ENCODE measurements at regions not wholly inside any gene's neighbourhood (a gene's known extent, or its start where the extent isn't known, plus 50 kb on each side); places are given as distances from the start of the nearest gene placed in this dataset.
A peak's percentile ranks its signal among the peaks of the same experiment; 100 is the strongest.
"Not testable (repeated sequence)": the region's sequence is repeated elsewhere in the genome, so short reads cannot be mapped to it uniquely, and the experiment has no call there.

DNA sequence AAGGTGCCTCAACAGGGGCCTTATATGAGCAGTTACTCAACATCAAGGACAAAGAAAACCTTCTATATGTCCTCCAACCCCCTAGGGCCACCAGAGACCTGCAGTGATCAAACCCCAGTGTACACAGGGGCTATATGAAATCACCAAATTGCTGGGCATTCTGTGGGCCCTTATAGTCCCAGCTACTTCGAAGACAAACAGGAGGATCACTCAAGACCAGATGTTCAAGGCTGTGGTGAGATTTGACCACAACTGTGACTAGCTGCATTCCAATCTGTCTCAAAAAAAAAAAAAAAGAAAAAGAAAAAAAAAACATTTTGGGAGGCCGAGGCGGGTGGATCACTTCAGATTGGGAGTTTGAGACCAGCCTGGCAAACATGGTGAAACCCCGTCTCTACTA lies 51.0 kb upstream of the PRB2 start:
- DNase-seq (ENCODE audit: low read depth in 4 of 4, low spot score in 1 of 4), result no peak

DNA sequence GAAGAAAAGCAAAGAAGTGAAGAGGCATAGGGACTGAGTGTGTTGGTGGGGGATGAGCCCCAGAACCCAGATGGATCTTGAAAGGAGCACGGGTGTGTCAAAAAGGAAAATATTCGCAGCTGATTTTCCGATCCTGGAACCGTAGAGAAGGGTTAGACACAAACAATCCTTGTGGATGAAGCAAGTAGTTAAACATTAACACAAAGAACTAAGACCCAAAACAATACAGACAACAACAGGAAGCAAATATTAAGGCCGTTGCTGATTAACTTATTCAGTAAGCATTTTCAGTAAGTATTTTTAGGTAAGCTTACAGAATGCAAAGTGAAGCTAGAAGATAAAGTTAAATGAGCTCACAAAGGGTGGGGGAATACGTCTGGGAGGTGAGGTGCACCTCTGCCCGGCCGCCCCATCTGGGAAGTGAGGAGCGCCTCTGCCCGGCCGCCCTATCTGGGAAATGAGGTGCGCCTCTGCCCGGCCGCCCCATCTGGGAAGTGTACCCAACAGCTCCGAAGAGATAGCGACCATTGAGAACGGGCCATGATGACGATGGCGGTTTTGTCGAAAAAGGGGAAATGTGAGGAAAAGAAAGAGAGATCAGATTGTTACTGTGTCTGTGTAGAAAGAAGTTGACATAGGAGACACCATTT lies 62.8 kb upstream of the PRB2 start:
- no peak for DNase-seq (ENCODE audit: low read depth in 4 of 4, low spot score in 1 of 4)

DNA sequence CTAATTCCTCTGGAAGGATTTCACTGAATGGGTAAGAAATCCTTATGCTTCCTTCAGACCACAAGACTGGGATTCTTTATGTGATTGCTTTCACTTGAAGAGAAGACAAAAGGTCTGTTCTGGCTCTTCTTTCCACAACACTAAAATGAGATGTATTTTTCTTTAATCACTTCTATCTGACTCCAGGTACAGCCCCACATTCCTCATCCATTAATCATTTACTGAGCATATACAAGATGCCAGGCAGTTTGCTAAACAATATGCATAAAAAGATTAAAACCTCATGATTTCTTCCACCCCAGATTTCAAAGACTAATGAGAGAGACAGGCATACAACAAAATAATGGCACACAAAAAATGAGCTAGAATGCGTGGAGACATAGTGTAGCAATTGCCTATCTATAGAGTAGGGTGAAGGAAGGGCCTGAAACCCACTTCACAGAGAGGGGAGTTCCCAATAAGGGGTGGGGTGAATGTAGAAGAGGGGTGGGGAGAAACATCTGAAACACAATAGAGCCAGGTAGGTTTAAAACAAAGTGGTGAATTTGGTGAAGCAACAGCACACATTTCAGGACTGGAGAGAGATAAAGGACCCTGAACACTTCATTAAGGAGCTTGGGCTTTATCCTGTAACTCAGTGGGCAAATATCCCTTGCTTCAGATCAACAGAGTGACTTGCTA lies 65.1 kb upstream of the PRB2 start:
- DNase-seq (ENCODE audit: low read depth in 4 of 4, low spot score in 1 of 4), result no peak

DNA sequence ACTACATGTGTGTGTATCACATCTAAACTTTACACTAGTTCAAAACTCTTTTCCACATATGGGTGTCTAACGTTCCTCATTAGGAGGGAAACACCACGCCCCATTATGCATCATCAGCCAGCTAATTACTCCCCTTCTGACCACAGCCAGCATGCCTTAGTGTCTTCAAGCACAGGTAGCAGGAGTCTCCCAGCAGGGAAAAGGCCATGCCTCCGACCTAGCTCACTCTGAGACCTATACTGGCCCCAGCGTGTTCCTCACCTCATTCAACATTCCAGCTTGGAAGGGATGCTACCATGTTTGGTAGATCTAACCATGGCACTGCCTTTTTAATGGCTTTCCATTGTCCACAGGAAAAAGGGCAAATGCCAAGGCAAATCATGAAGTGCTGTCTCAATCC lies 66.1 kb upstream of the PRB2 start:
- no peak for DNase-seq (ENCODE audit: low read depth in 4 of 4, low spot score in 1 of 4)

DNA sequence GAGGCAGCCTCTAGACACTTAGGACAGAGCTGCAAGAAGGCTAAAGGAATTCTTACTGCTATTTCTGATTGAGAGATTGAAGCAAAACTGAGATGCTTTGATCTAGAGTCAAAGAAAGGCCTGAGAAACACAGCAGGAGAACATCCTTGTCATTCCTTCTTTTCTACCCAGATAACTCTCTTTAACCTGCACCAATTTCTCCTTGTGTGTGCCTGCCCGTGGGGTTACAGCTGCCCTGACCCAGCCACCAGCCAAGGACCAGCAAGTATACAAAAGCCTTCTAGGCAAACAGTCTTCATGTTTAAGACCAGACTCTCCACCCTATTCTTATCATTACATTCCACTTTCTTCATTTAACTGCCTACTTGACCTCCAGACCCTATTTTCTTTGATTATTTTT lies 81.7 kb upstream of the PRB2 start:
- no peak for DNase-seq (ENCODE audit: low read depth in 4 of 4, low spot score in 1 of 4)

DNA sequence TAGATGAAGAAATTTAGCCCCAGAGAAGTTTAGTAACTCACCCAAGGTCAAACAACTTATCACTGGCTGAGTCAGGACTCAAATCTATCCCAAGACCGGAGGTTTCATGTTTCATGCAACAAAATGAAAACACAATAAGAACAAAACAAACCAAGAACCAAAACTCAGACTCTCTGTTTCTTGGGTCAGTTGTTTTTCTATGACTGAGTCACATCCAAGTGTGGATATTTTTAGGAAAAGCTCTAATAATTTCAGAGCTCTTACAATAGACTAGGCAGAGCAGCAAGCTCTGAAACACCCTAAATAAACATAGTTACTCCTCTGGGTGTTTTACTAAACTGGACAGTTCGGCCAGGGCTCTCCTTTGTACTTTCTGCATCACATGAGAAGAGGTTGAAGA lies 87.6 kb upstream of the PRB2 start:
- DNase-seq (ENCODE audit: low read depth in 4 of 4, low spot score in 1 of 4), result no peak

DNA sequence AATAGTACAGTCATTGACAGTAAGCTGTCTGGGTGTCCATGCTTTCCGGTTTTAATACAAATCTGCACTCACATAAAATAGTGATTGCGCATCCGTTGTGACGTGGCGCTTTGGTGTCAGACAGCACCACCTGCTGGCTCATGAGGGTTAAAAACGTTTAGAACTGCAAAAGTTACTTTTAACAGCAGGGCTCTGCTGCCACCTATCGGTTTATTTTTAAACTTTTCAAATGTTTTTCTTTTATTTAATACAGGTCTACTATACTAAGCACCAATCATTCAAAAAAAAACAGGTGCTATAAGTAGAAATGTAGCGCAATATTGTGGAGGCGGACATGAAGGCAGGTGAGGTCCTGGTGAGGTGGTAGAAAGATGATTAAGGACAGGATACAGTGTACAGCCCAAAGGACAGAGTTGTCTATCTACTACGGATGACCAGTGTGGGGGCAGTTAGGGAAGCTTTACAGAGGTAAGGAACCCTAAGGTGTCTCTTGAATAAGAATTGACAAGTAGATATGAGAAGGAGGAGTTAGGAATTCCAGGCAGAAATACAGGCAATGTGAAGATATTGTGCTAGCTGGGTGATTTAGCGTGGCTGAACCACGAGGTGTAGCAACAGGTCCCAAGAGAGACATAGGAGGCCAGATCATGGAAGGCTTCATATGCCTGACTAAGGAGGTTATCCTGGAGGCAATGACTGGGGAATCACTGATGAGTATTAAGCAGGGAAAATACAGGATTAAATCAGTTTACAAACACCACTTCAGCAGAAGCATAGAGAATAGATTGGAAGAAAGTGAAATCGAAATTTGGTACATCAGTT lies 91.5 kb upstream of the PRB2 start:
- DNase-seq (ENCODE audit: low read depth in 4 of 4, low spot score in 1 of 4), result peak; percentile 49 to 69 (median 62)

DNA sequence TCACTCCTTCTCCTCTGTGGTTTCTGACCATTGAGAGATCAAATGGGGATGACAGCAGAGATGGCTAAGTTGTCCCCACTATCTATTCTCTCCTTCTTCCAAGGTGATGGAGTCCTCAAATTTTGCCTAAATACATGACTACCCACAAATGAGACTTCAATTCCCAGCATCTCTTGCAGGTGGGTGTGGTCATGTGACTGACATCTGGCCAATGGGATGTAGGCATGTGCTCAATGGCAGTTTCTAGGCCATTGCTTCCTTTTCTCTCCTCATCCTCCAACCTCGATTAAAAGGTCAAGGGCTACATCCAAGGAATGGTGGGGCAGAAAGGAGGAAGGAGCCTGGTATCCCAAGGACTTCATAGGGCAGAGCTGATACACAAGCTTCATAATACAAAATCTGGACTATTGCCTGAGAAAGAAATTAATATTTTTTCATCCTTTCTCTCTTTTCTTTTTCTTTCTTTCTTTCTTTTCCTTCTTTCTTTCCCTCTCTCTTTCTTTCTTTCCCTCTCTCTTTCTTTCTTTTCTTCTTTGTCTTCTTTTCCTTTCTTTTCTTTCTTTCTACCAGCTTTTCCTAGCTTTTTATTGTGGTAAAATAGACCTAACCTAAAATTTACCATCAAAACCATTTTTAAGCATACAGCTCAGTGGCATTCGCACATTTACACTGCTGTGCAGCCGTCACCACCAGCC lies 100.9 kb upstream of the PRB2 start:
- no peak for DNase-seq (ENCODE audit: low read depth in 4 of 4, low spot score in 1 of 4)

DNA sequence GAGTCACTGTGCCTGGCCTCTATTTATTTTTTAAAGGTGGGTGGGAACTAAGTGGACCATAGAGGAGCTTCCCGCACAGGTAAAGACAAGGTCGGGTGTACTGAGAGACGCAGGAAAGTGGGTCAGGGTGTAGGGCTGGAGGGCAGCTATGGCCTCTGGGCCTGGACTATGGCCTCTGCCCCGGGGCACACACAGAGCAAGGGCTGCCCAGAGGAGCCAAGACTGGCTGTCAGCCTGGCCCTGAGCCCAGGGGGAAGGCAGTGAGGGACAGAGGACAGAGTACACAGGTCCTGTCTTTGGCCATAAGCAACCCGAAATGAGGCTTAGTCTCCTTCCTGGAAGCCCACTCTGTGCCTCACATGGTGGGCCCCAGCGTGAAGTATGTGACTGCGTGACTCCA lies 102.1 kb upstream of the PRB2 start:
- no peak for DNase-seq (ENCODE audit: low read depth in 4 of 4, low spot score in 1 of 4)

DNA sequence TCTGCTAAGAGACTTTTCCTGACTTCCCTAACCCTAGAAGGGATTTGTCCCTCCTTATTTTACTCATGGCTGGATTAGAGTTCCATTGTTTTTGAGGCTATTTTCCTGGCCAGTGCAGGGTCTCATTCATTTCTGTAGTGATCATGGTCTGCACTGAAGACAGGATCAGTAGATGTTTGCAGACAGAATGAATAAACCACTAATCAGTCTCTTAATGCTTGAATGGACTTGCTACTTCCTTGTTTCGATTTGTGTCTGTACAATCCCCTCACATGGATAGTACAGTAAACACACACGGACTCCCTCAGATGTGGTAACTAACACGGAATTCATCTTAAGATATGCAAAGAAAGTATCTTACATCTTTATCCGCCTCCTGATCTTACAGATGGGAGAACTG lies 102.6 kb upstream of the PRB2 start:
- DNase-seq (ENCODE audit: low read depth in 4 of 4, low spot score in 1 of 4), result no peak

DNA sequence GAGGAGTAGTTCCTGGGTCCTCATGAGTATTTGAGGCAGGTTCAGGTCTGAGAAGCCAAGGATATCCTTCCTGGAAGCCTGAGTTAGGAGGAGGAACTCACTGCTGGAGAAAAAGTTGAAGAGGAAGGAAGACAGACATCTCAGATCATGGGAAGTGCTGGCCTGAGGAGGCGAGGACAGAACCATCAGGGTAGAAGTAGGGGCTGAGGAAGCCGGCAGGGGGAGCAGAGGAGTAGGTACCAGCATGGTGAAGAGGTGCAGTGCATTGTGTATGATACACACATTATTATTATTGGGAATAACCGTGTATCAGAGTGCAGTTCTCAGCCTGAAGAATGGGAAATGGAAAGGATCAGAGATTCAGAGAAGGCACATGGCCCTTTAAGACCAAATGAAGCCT lies 103.2 kb upstream of the PRB2 start:
- DNase-seq (ENCODE audit: low read depth in 4 of 4, low spot score in 1 of 4), result not testable (repeated sequence)

DNA sequence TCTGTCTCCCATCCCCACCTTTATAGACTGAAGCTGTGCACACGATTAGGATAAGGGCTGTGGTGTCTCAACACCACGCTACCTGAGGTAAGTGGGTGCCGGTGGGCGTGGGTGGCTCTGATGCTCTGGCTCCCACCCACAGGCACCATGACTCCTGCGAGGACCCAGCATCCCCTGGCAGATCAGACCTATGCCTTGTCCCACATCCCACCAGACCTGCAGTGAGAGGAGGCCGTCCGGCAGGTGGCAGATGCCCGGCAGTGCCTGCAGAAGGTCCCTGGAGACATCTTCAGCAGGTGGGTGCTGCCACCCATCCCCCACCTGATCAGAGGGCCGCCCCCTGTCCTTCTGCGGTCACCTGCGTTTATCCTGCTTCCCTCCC lies 104.4 kb upstream of the PRB2 start:
- DNase-seq (ENCODE audit: low read depth in 4 of 4, low spot score in 1 of 4), result no peak

DNA sequence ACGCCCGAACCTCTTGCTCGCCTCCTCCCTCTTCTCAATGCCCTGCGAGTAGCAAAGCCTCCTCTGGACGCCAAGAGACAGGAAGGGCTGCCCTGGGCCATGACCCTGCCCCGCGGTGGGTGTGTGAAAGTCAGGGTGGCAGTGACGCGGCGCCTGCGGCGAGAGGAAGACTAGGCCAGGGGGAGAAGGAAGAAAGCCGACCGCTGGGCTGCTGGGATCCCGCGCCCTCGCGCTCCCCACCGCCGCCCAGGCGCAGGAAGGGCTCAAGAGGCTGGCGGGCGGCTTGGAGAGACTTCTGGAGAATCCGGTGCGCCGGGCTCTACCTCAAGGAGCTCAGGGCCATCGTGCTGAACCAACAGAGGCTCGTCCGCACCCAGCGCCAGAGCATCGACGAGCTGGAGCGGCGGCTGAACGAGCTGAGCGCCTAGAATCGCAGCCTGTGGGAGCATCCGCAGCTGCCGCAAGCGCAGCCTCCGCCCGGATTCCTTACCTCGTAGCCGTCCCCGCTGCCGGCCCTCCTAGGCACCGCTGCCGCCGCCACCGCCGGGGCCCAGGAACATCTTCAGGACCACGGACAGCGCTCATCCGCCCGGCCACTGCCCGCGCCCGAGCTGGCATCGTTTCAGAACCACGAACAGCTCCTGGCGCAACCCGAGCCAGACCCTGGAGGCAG lies 105.0 kb upstream of the PRB2 start:
- DNase-seq (ENCODE audit: low read depth in 4 of 4, low spot score in 1 of 4), result peak; percentile 53 to 67 (median 64)

DNA sequence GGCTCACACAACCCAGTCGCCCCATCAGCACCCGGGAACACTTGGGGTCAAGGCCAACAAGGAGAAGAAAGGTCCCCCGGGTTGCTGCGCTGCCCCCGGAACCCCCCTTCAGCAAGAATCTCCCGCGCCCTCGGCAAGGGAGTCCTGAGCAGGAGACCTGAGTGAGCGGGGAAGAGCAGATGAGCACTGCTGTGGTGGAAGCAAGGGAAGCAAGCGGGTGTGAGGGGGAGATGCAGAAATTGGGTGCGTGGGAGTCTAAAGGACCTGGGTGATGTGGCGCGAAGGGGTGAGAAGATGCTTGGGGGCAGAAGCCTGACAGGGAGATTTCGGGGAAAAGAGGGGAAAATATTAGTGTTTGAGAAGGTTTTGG lies 105.5 kb upstream of the PRB2 start:
- DNase-seq (ENCODE audit: low read depth in 4 of 4, low spot score in 1 of 4), result no peak

DNA sequence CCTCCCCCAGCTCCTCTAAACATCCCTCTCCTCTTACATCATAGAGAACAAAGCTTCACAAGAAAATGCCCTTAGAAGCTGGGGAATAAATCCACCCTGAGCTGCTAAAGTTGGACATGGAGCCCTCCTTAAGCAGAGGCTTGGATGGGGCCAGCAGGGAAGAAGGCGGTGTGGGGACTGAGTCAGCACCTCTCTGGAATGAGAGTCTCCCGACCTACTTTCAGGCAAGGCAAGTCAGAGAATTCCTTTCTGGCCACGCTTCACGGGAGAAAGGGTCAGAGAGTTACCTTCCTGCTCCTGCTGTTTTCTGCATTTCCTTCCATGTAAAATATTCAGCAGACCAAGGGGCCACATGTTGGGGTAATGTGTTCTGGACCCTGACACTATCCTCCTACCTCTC lies 113.3 kb upstream of the PRB2 start:
- DNase-seq (ENCODE audit: low read depth in 4 of 4, low spot score in 1 of 4), result no peak

DNA sequence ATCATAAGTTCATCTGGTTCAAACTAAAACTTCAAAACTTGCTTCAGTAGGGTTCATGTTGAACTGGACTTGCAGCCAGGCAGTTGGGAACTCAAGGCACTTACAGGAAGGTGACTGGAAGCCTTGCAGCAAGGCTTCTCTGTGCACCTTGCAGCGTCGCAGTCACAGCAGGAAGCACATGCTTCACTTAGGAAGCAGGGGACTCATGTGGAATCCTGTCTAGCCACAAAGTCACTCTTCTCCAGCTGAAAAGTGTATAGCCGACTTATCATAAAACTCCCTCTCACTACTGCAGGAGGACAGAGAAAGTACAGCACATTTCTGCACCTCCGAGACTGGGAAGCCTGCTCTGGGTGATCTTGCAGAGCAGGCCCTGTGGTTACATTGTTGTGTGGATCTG lies 114.0 kb upstream of the PRB2 start:
- no peak for DNase-seq (ENCODE audit: low read depth in 4 of 4, low spot score in 1 of 4)

DNA sequence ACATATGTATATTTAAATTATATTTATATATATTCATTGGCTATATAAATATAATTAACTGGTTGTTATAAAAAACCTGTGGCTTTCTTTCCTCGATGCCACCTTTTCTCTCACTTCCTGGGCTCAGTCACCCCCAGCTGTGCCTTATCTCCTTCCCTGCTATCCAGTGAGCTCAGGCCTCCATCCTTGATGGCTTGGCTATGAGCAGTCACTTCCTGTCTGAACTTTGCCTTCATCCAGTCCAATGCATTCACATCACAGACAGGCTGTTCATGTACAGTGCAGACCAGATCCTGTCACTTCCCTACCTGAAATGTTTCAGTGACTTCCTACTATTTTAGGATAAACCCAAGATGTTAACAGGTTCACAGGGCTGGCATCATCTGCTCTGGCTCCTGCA lies 115.3 kb upstream of the PRB2 start:
- no peak for DNase-seq (ENCODE audit: low read depth in 4 of 4, low spot score in 1 of 4)

DNA sequence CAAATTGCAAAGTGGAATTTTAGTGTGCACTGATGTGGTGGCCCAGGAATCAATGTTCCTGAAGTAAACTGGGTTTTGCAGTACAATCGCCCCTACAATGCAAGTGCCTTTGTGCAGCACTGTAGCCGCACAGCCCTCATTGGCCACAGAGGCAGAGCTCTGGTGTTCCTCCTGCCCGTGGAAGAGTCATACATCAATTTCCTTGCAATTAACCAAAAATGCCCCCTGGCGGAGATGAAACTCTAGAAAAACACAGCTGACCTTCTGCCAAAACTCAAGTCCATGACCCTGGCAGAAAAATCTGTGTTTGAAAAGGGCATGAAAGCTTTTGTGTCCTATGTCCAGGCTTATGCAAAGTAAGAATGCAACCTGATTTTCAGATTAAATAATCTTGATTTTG lies 117.9 kb upstream of the PRB2 start:
- DNase-seq (ENCODE audit: low read depth in 4 of 4, low spot score in 1 of 4), result no peak

DNA sequence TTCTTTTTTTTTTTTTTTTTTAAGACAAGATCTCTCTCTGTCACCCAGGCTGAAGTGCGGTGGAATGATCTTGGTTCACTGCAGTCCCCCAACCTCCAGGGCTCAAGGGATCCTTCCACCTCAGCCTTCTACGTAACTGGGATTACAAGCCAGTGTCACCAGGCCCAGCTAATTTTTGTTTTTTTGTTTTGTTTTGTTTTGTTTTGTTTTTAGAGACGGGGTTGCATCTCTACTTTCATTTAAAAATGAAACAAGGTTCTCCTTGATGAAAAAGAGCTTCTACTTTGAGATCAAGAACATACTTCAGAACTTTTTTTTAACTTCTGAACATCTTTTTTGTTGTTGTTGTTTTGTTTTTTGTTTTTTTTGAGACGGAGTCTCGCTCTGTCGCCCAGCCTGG lies 121.7 kb upstream of the PRB2 start:
- DNase-seq (ENCODE audit: low read depth in 4 of 4, low spot score in 1 of 4), result no peak

DNA sequence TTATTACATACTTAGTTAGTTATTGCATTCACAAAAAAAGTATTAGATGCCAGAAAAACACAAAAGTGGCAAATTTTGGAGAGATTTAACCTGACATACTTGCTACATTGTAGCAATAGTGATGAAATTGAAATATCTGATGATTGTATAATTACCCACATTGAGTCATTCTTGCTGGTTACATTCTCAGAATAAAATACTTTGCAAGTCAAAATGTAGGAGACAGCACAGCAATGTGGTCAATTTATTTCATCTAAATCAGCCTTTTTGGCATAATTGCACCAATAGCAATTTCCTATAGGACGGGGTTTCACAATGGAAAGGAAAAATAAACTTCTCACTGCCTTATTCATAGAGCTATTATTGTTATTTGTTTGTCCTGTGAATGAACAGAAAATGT lies 125.0 kb upstream of the ETV6 start:
- DNase-seq (ENCODE audit: low read depth in 4 of 4, low spot score in 1 of 4), result no peak

DNA sequence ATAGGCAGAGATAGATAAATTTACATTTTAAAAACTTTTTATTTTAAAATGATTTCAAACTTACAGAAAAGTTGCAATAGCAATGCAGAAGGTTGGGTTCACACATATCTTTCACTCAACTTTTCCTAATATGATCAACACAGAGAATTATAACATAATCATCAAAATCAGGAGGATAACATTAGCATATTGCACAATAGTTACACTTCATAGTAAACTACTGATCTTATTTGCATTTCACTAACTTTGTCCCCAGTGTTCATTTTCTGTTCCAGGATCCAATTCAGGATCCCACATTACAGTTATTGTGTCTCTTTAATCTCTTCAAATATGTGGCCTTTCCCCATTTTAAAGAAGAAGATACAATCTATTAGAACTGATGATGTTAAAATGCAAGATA lies 115.4 kb upstream of the ETV6 start:
- no peak for DNase-seq (ENCODE audit: low read depth in 4 of 4, low spot score in 1 of 4)
